GM19351 (cell line): ENCODE measurements at regions not wholly inside any gene's neighbourhood (a gene's known extent, or its start where the extent isn't known, plus 50 kb on each side); places are given as distances from the start of the nearest gene placed in this dataset.

ENCODE experiments used
- ATAC-seq: cut with Tn5 transposase; IDR thresholded peaks from one replicate; pipeline ENCODE4 v1.9.1; 2021; ENCODE audit warnings: mild to moderate bottlenecking, moderate library complexity; ENCODE audit not compliant: unreplicated experiment

- ATAC-seq, result no peak
Measured at GRCh38 chr17:36752096-36752888, 150.9 kb downstream of the MRM1 start.

- ATAC-seq, result no peak
Measured at GRCh38 chr17:36755586-36755985, 154.2 kb downstream of the MRM1 start.

- no peak for ATAC-seq
Measured at GRCh38 chr17:36756695-36757094, 155.3 kb downstream of the MRM1 start.

- no peak for ATAC-seq
Measured at GRCh38 chr17:36760425-36760824, 159.0 kb downstream of the MRM1 start.

- ATAC-seq, result no peak
Measured at GRCh38 chr17:36761203-36761950, 160.0 kb downstream of the MRM1 start.

- no peak for ATAC-seq
Measured at GRCh38 chr17:36765436-36766043, 164.2 kb downstream of the MRM1 start.

GRCh38 chr17:36768394-36768793 lies 167.0 kb downstream of the MRM1 start:
- no peak for ATAC-seq

GRCh38 chr17:36773039-36773438 lies 164.2 kb upstream of the LHX1 start:
- no peak for ATAC-seq

- no peak for ATAC-seq
Measured at GRCh38 chr17:36777118-36777517, 160.2 kb upstream of the LHX1 start.

- ATAC-seq, result no peak
Measured at GRCh38 chr17:36778448-36778847, 158.8 kb upstream of the LHX1 start.

GRCh38 chr17:36779550-36779949 lies 157.7 kb upstream of the LHX1 start:
- no peak for ATAC-seq

- no peak for ATAC-seq
Measured at GRCh38 chr17:36784633-36785032, 152.6 kb upstream of the LHX1 start.

GRCh38 chr17:36786867-36787266 lies 150.4 kb upstream of the LHX1 start:
- ATAC-seq, result no peak

- ATAC-seq, result no peak
Measured at GRCh38 chr17:36791150-36791941, 145.9 kb upstream of the LHX1 start.

GRCh38 chr17:36791942-36792475 lies 145.3 kb upstream of the LHX1 start:
- no peak for ATAC-seq

GRCh38 chr17:36792849-36793248 lies 144.4 kb upstream of the LHX1 start:
- no peak for ATAC-seq

GRCh38 chr17:36793976-36794375 lies 143.3 kb upstream of the LHX1 start:
- no peak for ATAC-seq

- no peak for ATAC-seq
Measured at GRCh38 chr17:36807496-36808179, 129.6 kb upstream of the LHX1 start.

GRCh38 chr17:36808180-36808661 lies 129.1 kb upstream of the LHX1 start:
- no peak for ATAC-seq

GRCh38 chr17:36812762-36813161 lies 124.5 kb upstream of the LHX1 start:
- ATAC-seq, result no peak
